GM23338 (cell line): ENCODE measurements at regions not wholly inside any gene's neighbourhood (a gene's known extent, or its start where the extent isn't known, plus 50 kb on each side); places are given as distances from the start of the nearest gene placed in this dataset.

Experiments used
- ATAC-seq: fragments of 200-7000 bp; cut with Tn5 transposase; 3 replicates; pipeline ENCODE4 v1.9.1; 2020
- DNase-seq: peaks from one replicate; pipeline ENCODE4 v3.0.0-alpha.2; 2015; ENCODE audit warnings: low spot score
- H2AFZ ChIP-seq: fragments of 200-600 bp; sonication (generic); 2 replicates; pipeline ENCODE4 v1.8.0; 2016; ENCODE audit warnings: antibody characterized with exemption, mild to moderate bottlenecking, moderate library complexity
- H3F3A ChIP-seq: fragments of 200-600 bp; sonication (generic); replicated peaks from 2 replicates; pipeline ENCODE4 v1.8.0; 2017; ENCODE audit warnings: antibody characterized with exemption, mixed run types, low read depth
- H3K27ac ChIP-seq: fragments of 200-600 bp; sonication (generic); 2 replicates; pipeline ENCODE4 v1.6.1; 2016; ENCODE audit warnings: low read depth
- H3K27me3 ChIP-seq: fragments of 200-600 bp; sonication (generic); 2 replicates; pipeline ENCODE4 v1.8.0; 2016; ENCODE audit warnings: mild to moderate bottlenecking, mixed run types, moderate library complexity; ENCODE audit not compliant: insufficient read depth
- H3K36me3 ChIP-seq: fragments of 200-600 bp; sonication (generic); 2 replicates; pipeline ENCODE4 v1.8.0; 2016; ENCODE audit warnings: mild to moderate bottlenecking; ENCODE audit not compliant: insufficient read depth
- H3K4me1 ChIP-seq: fragments of 200-600 bp; sonication (generic); 2 replicates; pipeline ENCODE4 v1.8.0; 2016; ENCODE audit warnings: mild to moderate bottlenecking, moderate library complexity; ENCODE audit not compliant: insufficient read depth
- H3K4me2 ChIP-seq: fragments of 200-600 bp; sonication (generic); 2 replicates; pipeline ENCODE4 v1.7.1; 2017; ENCODE audit warnings: mixed run types
- H3K4me3 ChIP-seq: fragments of 200-600 bp; sonication (generic); 2 replicates; pipeline ENCODE4 v1.6.1; 2016; ENCODE audit warnings: mixed run types
- H3K79me2 ChIP-seq: fragments of 200-600 bp; sonication (generic); replicated peaks from 2 replicates; pipeline ENCODE4 v1.8.0; 2017; ENCODE audit warnings: mild to moderate bottlenecking; ENCODE audit not compliant: insufficient read depth
- H3K9me2 ChIP-seq: fragments of 200-600 bp; sonication (generic); 2 replicates; pipeline ENCODE4 v1.8.0; 2017; ENCODE audit not compliant: insufficient read depth
- H4K20me1 ChIP-seq: fragments of 200-600 bp; sonication (generic); replicated peaks from 2 replicates; pipeline ENCODE4 v1.8.0; 2017; ENCODE audit warnings: mild to moderate bottlenecking; ENCODE audit not compliant: insufficient read depth
- H3K27ac Mint-ChIP-seq: 2 replicates; pipeline ENCODE4 v1.8.0; 2020; ENCODE audit warnings: inconsistent platforms, mild to moderate bottlenecking, moderate library complexity, mixed read lengths
- H3K27me3 Mint-ChIP-seq: 3 replicates; pipeline ENCODE4 v1.8.0; 2022; ENCODE audit warnings: low read depth, mild to moderate bottlenecking, moderate library complexity, mixed read lengths, inconsistent platforms; ENCODE audit not compliant: insufficient read depth, poor library complexity
- H3K36me3 Mint-ChIP-seq: 3 replicates; pipeline ENCODE4 v1.8.0; 2021; ENCODE audit warnings: low read depth, mild to moderate bottlenecking, inconsistent platforms, moderate library complexity, mixed read lengths
- H3K4me1 Mint-ChIP-seq: 3 replicates; pipeline ENCODE4 v1.8.0; 2020; ENCODE audit warnings: mild to moderate bottlenecking, inconsistent platforms, mixed read lengths
- H3K4me3 Mint-ChIP-seq: 3 replicates; pipeline ENCODE4 v1.8.0; 2021; ENCODE audit warnings: moderate library complexity, mild to moderate bottlenecking, inconsistent platforms, mixed read lengths
- H3K9me3 Mint-ChIP-seq: 3 replicates; pipeline ENCODE4 v1.8.0; 2020; ENCODE audit warnings: moderate library complexity, mild to moderate bottlenecking, inconsistent platforms, mixed read lengths
- CREB1 ChIP-seq: fragments of 250-450 bp; sonication (Bioruptor Pico); IDR thresholded peaks from 2 replicates; pipeline ENCODE4 v1.5.0; 2020; ENCODE audit warnings: low read depth, mild to moderate bottlenecking, moderate library complexity
- CTCF ChIP-seq, 2 experiments: fragments of 200-600 bp in 1 of 2; sonication (generic) in 1 of 2; conservative IDR thresholded peaks; 2 replicates each; pipeline versions ENCODE4 v1.5.1 to v1.6.1; 2016 to 2017; ENCODE audit warnings: antibody characterized with exemption in 2 of 2, low read depth in 2 of 2, mild to moderate bottlenecking in 2 of 2, moderate library complexity in 1 of 2
- EZH2 ChIP-seq: fragments of 200-600 bp; sonication (generic); IDR thresholded peaks from one replicate; pipeline ENCODE4 v1.8.0; 2017; ENCODE audit warnings: antibody characterized with exemption, mild to moderate bottlenecking, low read depth; ENCODE audit not compliant: unreplicated experiment
- EZH2phosphoT487 ChIP-seq: fragments of 200-600 bp; sonication (generic); IDR thresholded peaks from one replicate; pipeline ENCODE4 v1.8.1; 2018; ENCODE audit warnings: antibody characterized with exemption; ENCODE audit not compliant: unreplicated experiment
- JUNB ChIP-seq: IDR thresholded peaks from one replicate; pipeline ENCODE4 v1.6.1; 2016; ENCODE audit warnings: antibody characterized with exemption; ENCODE audit not compliant: unreplicated experiment
- NANOG ChIP-seq: IDR thresholded peaks from 2 replicates; pipeline ENCODE4 v1.6.1; 2016; ENCODE audit warnings: antibody characterized with exemption, borderline replicate concordance
- POLR2AphosphoS5 ChIP-seq: IDR thresholded peaks from 2 replicates; pipeline ENCODE4 v1.6.1; 2016; ENCODE audit warnings: antibody characterized with exemption, low read depth
- REST ChIP-seq: IDR thresholded peaks from one replicate; pipeline ENCODE4 v1.6.1; 2018; ENCODE audit warnings: antibody characterized with exemption; ENCODE audit not compliant: unreplicated experiment
- STAT1 ChIP-seq: IDR thresholded peaks from one replicate; pipeline ENCODE4 v1.6.1; 2016; ENCODE audit warnings: antibody characterized with exemption; ENCODE audit not compliant: unreplicated experiment
- ZNF114 ChIP-seq: fragments of 250-450 bp; sonication (Bioruptor Pico); IDR thresholded peaks from 2 replicates; pipeline ENCODE4 v1.5.0; 2020; ENCODE audit warnings: mild to moderate bottlenecking, moderate library complexity
- ZNF331 ChIP-seq: fragments of 250-450 bp; sonication (Bioruptor Pico); IDR thresholded peaks from 2 replicates; pipeline ENCODE4 v1.5.0; 2020; ENCODE audit warnings: low read depth, mild to moderate bottlenecking, moderate library complexity
- TF ChIP-seq, protein P1 (sequence below): fragments of 250-450 bp; sonication (Bioruptor Pico); IDR thresholded peaks from 2 replicates; pipeline ENCODE4 v1.5.0; 2020; ENCODE audit warnings: mild to moderate bottlenecking, moderate library complexity
- TF ChIP-seq, protein P2 (sequence below): IDR thresholded peaks from 2 replicates; pipeline ENCODE4 v1.6.1; 2016; ENCODE audit warnings: antibody characterized with exemption

GRCh38 chr3:182005701-182006100 lies 294.0 kb downstream of the SOX2 start:
- Histone ChIP-seq H3K4me1 (peaks cover 8% of the 10 kb centered on the region; the same call in 1 of the 2 replicates), H3K36me3 (no peaks in the 10 kb centered on the region), H3K9me2 (peaks cover 15% of the 10 kb centered on the region), H3K27ac (no peak overlapping the region), H3K4me3 (no peak overlapping the region), H3K27me3 (no peaks in the 10 kb centered on the region), H3K4me2 (no peak overlapping the region), H3F3A (no peaks in the 10 kb centered on the region), H4K20me1 (no peaks in the 10 kb centered on the region), H2AFZ (peak overlapping the region; percentile 64), H3K79me2 (no peaks in the 10 kb centered on the region)
- TF ChIP-seq JUNB: no peak
- TF ChIP-seq POLR2AphosphoS5: no peak
- no peak for TF ChIP-seq REST
- no peak for TF ChIP-seq CREB1
- TF ChIP-seq, protein P1, sequence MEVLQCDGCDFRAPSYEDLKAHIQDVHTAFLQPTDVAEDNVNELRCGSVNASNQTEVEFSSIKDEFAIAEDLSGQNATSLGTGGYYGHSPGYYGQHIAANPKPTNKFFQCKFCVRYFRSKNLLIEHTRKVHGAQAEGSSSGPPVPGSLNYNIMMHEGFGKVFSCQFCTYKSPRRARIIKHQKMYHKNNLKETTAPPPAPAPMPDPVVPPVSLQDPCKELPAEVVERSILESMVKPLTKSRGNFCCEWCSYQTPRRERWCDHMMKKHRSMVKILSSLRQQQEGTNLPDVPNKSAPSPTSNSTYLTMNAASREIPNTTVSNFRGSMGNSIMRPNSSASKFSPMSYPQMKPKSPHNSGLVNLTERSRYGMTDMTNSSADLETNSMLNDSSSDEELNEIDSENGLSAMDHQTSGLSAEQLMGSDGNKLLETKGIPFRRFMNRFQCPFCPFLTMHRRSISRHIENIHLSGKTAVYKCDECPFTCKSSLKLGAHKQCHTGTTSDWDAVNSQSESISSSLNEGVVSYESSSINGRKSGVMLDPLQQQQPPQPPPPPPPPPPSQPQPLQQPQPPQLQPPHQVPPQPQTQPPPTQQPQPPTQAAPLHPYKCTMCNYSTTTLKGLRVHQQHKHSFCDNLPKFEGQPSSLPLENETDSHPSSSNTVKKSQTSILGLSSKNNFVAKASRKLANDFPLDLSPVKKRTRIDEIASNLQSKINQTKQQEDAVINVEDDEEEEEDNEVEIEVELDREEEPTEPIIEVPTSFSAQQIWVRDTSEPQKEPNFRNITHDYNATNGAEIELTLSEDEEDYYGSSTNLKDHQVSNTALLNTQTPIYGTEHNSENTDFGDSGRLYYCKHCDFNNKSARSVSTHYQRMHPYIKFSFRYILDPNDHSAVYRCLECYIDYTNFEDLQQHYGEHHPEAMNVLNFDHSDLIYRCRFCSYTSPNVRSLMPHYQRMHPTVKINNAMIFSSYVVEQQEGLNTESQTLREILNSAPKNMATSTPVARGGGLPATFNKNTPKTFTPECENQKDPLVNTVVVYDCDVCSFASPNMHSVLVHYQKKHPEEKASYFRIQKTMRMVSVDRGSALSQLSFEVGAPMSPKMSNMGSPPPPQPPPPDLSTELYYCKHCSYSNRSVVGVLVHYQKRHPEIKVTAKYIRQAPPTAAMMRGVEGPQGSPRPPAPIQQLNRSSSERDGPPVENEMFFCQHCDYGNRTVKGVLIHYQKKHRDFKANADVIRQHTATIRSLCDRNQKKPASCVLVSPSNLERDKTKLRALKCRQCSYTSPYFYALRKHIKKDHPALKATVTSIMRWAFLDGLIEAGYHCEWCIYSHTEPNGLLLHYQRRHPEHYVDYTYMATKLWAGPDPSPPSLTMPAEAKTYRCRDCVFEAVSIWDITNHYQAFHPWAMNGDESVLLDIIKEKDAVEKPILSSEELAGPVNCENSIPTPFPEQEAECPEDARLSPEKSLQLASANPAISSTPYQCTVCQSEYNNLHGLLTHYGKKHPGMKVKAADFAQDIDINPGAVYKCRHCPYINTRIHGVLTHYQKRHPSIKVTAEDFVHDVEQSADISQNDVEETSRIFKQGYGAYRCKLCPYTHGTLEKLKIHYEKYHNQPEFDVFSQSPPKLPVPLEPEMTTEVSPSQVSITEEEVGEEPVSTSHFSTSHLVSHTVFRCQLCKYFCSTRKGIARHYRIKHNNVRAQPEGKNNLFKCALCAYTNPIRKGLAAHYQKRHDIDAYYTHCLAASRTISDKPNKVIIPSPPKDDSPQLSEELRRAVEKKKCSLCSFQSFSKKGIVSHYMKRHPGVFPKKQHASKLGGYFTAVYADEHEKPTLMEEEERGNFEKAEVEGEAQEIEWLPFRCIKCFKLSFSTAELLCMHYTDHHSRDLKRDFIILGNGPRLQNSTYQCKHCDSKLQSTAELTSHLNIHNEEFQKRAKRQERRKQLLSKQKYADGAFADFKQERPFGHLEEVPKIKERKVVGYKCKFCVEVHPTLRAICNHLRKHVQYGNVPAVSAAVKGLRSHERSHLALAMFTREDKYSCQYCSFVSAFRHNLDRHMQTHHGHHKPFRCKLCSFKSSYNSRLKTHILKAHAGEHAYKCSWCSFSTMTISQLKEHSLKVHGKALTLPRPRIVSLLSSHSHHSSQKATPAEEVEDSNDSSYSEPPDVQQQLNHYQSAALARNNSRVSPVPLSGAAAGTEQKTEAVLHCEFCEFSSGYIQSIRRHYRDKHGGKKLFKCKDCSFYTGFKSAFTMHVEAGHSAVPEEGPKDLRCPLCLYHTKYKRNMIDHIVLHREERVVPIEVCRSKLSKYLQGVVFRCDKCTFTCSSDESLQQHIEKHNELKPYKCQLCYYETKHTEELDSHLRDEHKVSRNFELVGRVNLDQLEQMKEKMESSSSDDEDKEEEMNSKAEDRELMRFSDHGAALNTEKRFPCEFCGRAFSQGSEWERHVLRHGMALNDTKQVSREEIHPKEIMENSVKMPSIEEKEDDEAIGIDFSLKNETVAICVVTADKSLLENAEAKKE (CRISPR knock-in tag): no peak
- TF ChIP-seq NANOG: no peak
- no peak for TF ChIP-seq ZNF331
- no peak for TF ChIP-seq EZH2
- TF ChIP-seq, protein P2, sequence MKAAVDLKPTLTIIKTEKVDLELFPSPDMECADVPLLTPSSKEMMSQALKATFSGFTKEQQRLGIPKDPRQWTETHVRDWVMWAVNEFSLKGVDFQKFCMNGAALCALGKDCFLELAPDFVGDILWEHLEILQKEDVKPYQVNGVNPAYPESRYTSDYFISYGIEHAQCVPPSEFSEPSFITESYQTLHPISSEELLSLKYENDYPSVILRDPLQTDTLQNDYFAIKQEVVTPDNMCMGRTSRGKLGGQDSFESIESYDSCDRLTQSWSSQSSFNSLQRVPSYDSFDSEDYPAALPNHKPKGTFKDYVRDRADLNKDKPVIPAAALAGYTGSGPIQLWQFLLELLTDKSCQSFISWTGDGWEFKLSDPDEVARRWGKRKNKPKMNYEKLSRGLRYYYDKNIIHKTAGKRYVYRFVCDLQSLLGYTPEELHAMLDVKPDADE: no peak
- no peak for TF ChIP-seq ZNF114 (CRISPR knock-in tag)
- no peak for TF ChIP-seq CTCF (conservative IDR thresholded peaks at IDR 0.05; ENCODE audit: low read depth in 2 of 2)
- no peak for TF ChIP-seq STAT1
- no peak for TF ChIP-seq EZH2phosphoT487
- H3K4me3 Mint-ChIP-seq: no peak overlapping the region
- no peaks in the 10 kb centered on the region for H3K9me3 Mint-ChIP-seq
- H3K27me3 Mint-ChIP-seq: peaks cover 3% of the 10 kb centered on the region
- no peak overlapping the region for H3K27ac Mint-ChIP-seq
- ATAC-seq: no peak
- peaks cover 28% of the 10 kb centered on the region for H3K4me1 Mint-ChIP-seq
- no peak for DNase-seq
- no peaks in the 10 kb centered on the region for H3K36me3 Mint-ChIP-seq
